ENCODE measurements at regions not wholly inside any gene's neighbourhood (a gene's known extent, or its start where the extent isn't known, plus 50 kb on each side); places are given as distances from the start of the nearest gene placed in this dataset.

DNA sequence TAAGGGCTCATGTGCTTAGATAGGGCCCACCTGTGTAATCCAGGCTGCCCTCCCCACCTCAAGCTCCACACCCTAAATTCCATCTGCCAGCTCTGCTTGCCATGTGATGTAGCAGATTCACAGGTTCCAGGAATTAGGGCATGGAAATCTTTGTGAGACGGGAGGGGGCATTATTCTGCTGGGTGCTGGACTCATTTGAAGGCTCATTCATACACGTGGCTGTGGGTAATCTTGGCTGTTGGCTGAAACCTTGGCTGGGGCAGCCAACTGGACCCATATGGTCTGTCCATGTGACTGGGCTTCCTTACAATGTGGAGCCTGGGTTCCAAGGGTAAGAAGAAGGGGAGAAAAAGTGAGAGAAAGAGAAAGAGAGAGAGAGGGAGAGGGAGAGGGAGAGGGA lies 115.1 kb downstream of the CYLD start:
- Histone ChIP-seq H2BK15ac (ENCODE audit: low read length) (no peak overlapping the region), H2AFZ (ENCODE audit: low read length) (no peak overlapping the region), H3K4ac (replicated peaks; ENCODE audit: insufficient read length, low read depth, low read length) (no peak overlapping the region), H3K79me1 (ENCODE audit: low read depth, low read length) (no peaks in the 10 kb centered on the region), H3K23me2 (ENCODE audit: low read depth, low read length) (no peaks in the 10 kb centered on the region; the same call in 1 of the 2 replicates), H3K4me2 (ENCODE audit: insufficient read depth in 1 of 2, low read depth in 2 of 2, low read length in 2 of 2) (no peak overlapping the region), H3K36me3 (ENCODE audit: control insufficient read depth in 2 of 4, insufficient read depth in 4 of 4, low read length in 3 of 4) (no peaks in the 10 kb centered on the region), H3K18ac (ENCODE audit: extremely low read depth, low read length) (no peak overlapping the region), H2BK20ac (ENCODE audit: low read length) (no peak overlapping the region), H3K27me3 (replicated peaks in 1 of 4; ENCODE audit: control insufficient read depth in 3 of 4, extremely low read depth in 1 of 4, insufficient read depth in 3 of 4, low read length in 3 of 4) (no peaks in the 10 kb centered on the region), H4K20me1 (replicated peaks in 1 of 2; ENCODE audit: control insufficient read depth in 1 of 2, insufficient read depth in 2 of 2, low read length in 2 of 2) (no peaks in the 10 kb centered on the region), H3K56ac (replicated peaks; ENCODE audit: insufficient read length, low read depth, low read length) (no peak overlapping the region), H2AK5ac (ENCODE audit: low read depth, low read length) (no peak overlapping the region), H3K4me3 (ENCODE audit: extremely low read depth in 1 of 4, insufficient read depth in 2 of 4, low read depth in 3 of 4, low read length in 4 of 4) (no peak overlapping the region), H4K91ac (replicated peaks; ENCODE audit: insufficient read length, low read length) (no peak overlapping the region), H3K9me3 (ENCODE audit: insufficient read depth in 2 of 2, low read depth in 1 of 2, low read length in 1 of 2) (no peaks in the 10 kb centered on the region), H3K27ac (ENCODE audit: low read depth, low read length) (no peak overlapping the region), H4K5ac (ENCODE audit: insufficient read length, low read depth, low read length) (no peak overlapping the region), H2BK12ac (ENCODE audit: low read depth, low read length) (no peak overlapping the region), H3K14ac (ENCODE audit: insufficient read length) (no peak overlapping the region), H3K79me2 (ENCODE audit: control insufficient read depth in 1 of 2, insufficient read depth in 2 of 2, low read length in 2 of 2) (no peaks in the 10 kb centered on the region), H2BK120ac (replicated peaks; ENCODE audit: low read depth, low read length) (no peak overlapping the region), H3K23ac (ENCODE audit: insufficient read length) (no peak overlapping the region), H3K4me1 (replicated peaks in 1 of 4; ENCODE audit: control insufficient read depth in 3 of 4, insufficient read depth in 4 of 4, low read length in 3 of 4) (peaks cover 0 to 3% (median 0%) of the 10 kb centered on the region in 4 experiments; a peak in 2 of 7 replicates), H4K8ac (ENCODE audit: extremely low read depth, insufficient read depth, low read length) (no peak overlapping the region), H3K9ac (replicated peaks in 1 of 4; ENCODE audit: extremely low read depth in 1 of 4, low read depth in 3 of 4, low read length in 3 of 4) (no peak overlapping the region), H2BK5ac (ENCODE audit: low read depth, low read length) (no peak overlapping the region)
- POLR2A ChIA-PET (ENCODE audit: partially characterized antibody): no interaction called here
- 80% methylated on average over 2 of the region's 2 CpGs; no CpG with 5 or more reads in 1 of the 2 experiments for WGBS, 2 experiments (ENCODE audit: extremely low coverage in 1 of 2, insufficient coverage in 1 of 2, insufficient read length in 1 of 2, insufficient replicate concordance in 2 of 2, low coverage in 1 of 2, low lambda C conversion rate in 2 of 2, missing lambda C conversion rate in 1 of 2)
- peak in 1 of 2 experiments; percentile 10 for DNase-seq (ENCODE audit: low read depth in 1 of 2, low spot score in 2 of 2)
- FAIRE-seq: no peak
- CTCF ChIA-PET (ENCODE audit: partially characterized antibody): interaction anchor here (1.4 to 1.5 kb wide), 2 partner anchors 11 to 27 kb away, joined by 3 to 5 read pairs; no protein-coding TSS in a partner anchor
- TF ChIP-seq KDM4A (IDR thresholded peaks at IDR 0.05; ENCODE audit: low read depth, low read length, severe bottlenecking): no peak
